MCF 10A (cell line): ENCODE measurements at regions not wholly inside any gene's neighbourhood (a gene's known extent, or its start where the extent isn't known, plus 50 kb on each side); places are given as distances from the start of the nearest gene placed in this dataset.
A peak's percentile ranks its signal among the peaks of the same experiment; 100 is the strongest.

Experiments used
- BruUV-seq: library from RNA; stranded (reverse); fragments of 400-500 nt; replicated peaks from 2 replicates; lab custom pipeline; 2021; lab: Mats Ljungman, UMichigan
- CTCF ChIA-PET: fragments of 300-600 bp; sonication (Branson Sonifier 250); formaldehyde crosslinking; extraction: SDS; loops from one replicate; lab custom pipeline; 2021; ENCODE audit warnings: antibody characterized with exemption, inconsistent platforms; lab: Yijun Ruan, JAX
- POLR2A ChIA-PET: fragments of 300-600, 350-650 bp; sonication (Branson Sonifier 250); formaldehyde crosslinking; extraction: SDS; loops from one replicate; lab custom pipeline; 2020; ENCODE audit warnings: antibody characterized with exemption, inconsistent platforms; lab: Yijun Ruan, JAX
- DNase-seq: peaks from one replicate; pipeline ENCODE4 v3.0.0-alpha.2; 2018; ENCODE audit not compliant: unreplicated experiment
- H3K27ac Mint-ChIP-seq: one replicate; pipeline ENCODE4 v1.8.0; 2022; ENCODE audit warnings: mild to moderate bottlenecking, low read depth, mixed read lengths; ENCODE audit not compliant: unreplicated experiment
- H3K27me3 Mint-ChIP-seq: one replicate; pipeline ENCODE4 v1.8.0; 2022; ENCODE audit warnings: mixed read lengths; ENCODE audit not compliant: insufficient read depth, unreplicated experiment
- H3K36me3 Mint-ChIP-seq: one replicate; pipeline ENCODE4 v1.8.0; 2022; ENCODE audit warnings: mild to moderate bottlenecking, moderate library complexity, mixed read lengths; ENCODE audit not compliant: insufficient read depth, unreplicated experiment
- H3K4me1 Mint-ChIP-seq: one replicate; pipeline ENCODE4 v1.8.0; 2022; ENCODE audit warnings: mixed read lengths; ENCODE audit not compliant: insufficient read depth, unreplicated experiment
- H3K4me3 Mint-ChIP-seq: one replicate; pipeline ENCODE4 v1.8.0; 2022; ENCODE audit warnings: mild to moderate bottlenecking, moderate library complexity, mixed read lengths; ENCODE audit not compliant: unreplicated experiment
- H3K9me3 Mint-ChIP-seq: one replicate; pipeline ENCODE4 v1.8.0; 2022; ENCODE audit warnings: mixed read lengths; ENCODE audit not compliant: unreplicated experiment
- CTCF ChIP-seq: fragments of 200-600 bp; IDR thresholded peaks from one replicate; pipeline ENCODE4 v1.8.0; 2022; ENCODE audit warnings: antibody characterized with exemption, mild to moderate bottlenecking; ENCODE audit not compliant: unreplicated experiment
- intact Hi-C: fragments of 100-400 bp; cut with micrococcal nuclease; formaldehyde crosslinking; loops from 2 replicates; pipeline ENCODE4 v1.14.1; 2022

GRCh38 chr2:215854008-215854407, 159.3 kb downstream of the MREG start:
- intact Hi-C loops: no loop called here
- Mint-ChIP-seq H3K36me3 (no peaks in the 10 kb centered on the region), H3K4me1 (peaks cover 5% of the 10 kb centered on the region), H3K27me3 (no peaks in the 10 kb centered on the region), H3K27ac (no peak overlapping the region), H3K9me3 (peaks cover 7% of the 10 kb centered on the region), H3K4me3 (no peak overlapping the region)
- POLR2A ChIA-PET: no interaction called here
- no TSS peak for BruUV-seq
- no peak for TF ChIP-seq CTCF
- no peak for DNase-seq
- CTCF ChIA-PET: interaction anchor here (0.9 kb wide), 1 partner anchor 22 kb away, joined by 3 read pairs; no protein-coding TSS in a partner anchor

GRCh38 chr2:215851696-215852095, 161.7 kb downstream of the MREG start:
- POLR2A ChIA-PET: no interaction called here
- no peak overlapping the region for H3K27ac Mint-ChIP-seq
- intact Hi-C loops: no loop called here

GRCh38 chr2:215851082-215851481, 162.3 kb downstream of the MREG start:
- DNase-seq: no peak
- peak overlapping the region; percentile 17 for H3K27ac Mint-ChIP-seq
- TF ChIP-seq CTCF: no peak
- no TSS peak for BruUV-seq
- H3K4me3 Mint-ChIP-seq: no peak overlapping the region
- CTCF ChIA-PET: interaction anchor here (0.6 to 0.7 kb wide), 3 partner anchors 40 to 407 kb away, joined by 3 read pairs; no protein-coding TSS in a partner anchor
- POLR2A ChIA-PET: interaction anchor here (0.7 kb wide), 1 partner anchor 563 kb away, joined by 3 read pairs; no protein-coding TSS in a partner anchor
- H3K27me3 Mint-ChIP-seq: no peaks in the 10 kb centered on the region
- peaks cover 7% of the 10 kb centered on the region for H3K9me3 Mint-ChIP-seq
- peaks cover 5% of the 10 kb centered on the region for H3K4me1 Mint-ChIP-seq
- intact Hi-C loops: no loop called here
- H3K36me3 Mint-ChIP-seq: no peaks in the 10 kb centered on the region

More at GRCh38 chr2:215851696-215852095, 161.7 kb downstream of the MREG start:
- no peaks in the 10 kb centered on the region for H3K36me3 Mint-ChIP-seq
- BruUV-seq: no TSS peak
- CTCF ChIA-PET: no interaction called here
- no peaks in the 10 kb centered on the region for H3K27me3 Mint-ChIP-seq
- peaks cover 7% of the 10 kb centered on the region for H3K9me3 Mint-ChIP-seq
- H3K4me3 Mint-ChIP-seq: no peak overlapping the region
- TF ChIP-seq CTCF: no peak
- H3K4me1 Mint-ChIP-seq: peaks cover 5% of the 10 kb centered on the region
- no peak for DNase-seq

GRCh38 chr2:215850380-215850779, 163.0 kb downstream of the MREG start:
- ChIA-PET POLR2A (interaction anchor here (0.7 kb wide), 1 partner anchor 562 kb away, joined by 3 read pairs; no protein-coding TSS in a partner anchor), CTCF (interaction anchor here (0.6 kb wide), 2 partner anchors 306 to 406 kb away, joined by 3 read pairs; no protein-coding TSS in a partner anchor)
- Mint-ChIP-seq H3K36me3 (no peaks in the 10 kb centered on the region), H3K27me3 (no peaks in the 10 kb centered on the region), H3K27ac (peak overlapping the region; percentile 17), H3K9me3 (peaks cover 7% of the 10 kb centered on the region), H3K4me3 (no peak overlapping the region), H3K4me1 (peaks cover 5% of the 10 kb centered on the region)
- no peak for DNase-seq
- no TSS peak for BruUV-seq
- TF ChIP-seq CTCF: no peak
- intact Hi-C loops: no loop called here
